ENCODE measurements at regions not wholly inside any gene's neighbourhood (a gene's known extent, or its start where the extent isn't known, plus 50 kb on each side); places are given as distances from the start of the nearest gene placed in this dataset.
"Not testable (repeated sequence)": the region's sequence is repeated elsewhere in the genome, so short reads cannot be mapped to it uniquely, and the experiment has no call there.

DNA sequence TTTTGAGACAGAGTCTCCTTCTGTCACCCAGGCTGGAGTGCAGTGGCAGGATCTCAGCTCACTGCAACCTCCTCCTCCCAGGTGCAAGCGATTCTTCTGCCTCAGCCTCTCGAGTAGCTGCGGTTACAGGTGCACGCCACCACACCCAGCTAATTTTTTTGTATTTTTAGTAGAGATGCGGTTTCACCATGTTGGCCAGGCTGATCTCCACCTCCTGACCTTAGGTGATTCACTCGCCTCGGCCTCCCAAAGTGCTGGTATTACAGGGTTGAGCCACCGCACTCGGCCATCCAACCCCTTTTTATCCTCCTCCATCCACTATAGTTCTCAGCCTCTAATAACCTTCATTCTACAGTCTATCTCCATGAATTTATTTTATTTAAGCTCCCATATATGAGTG, 617.3 kb upstream of the EDIL3 start:
- H2AFZ ChIP-seq (ENCODE audit: low read length); H3K9ac ChIP-seq (replicated peaks in 1 of 4; ENCODE audit: extremely low read depth in 1 of 4, low read depth in 3 of 4, low read length in 3 of 4); H2BK5ac ChIP-seq (ENCODE audit: low read depth, low read length); H3K14ac ChIP-seq (ENCODE audit: insufficient read length); H4K20me1 ChIP-seq (replicated peaks in 1 of 2; ENCODE audit: control insufficient read depth in 1 of 2, insufficient read depth in 2 of 2, low read length in 2 of 2); POLR2A ChIA-PET (ENCODE audit: partially characterized antibody); H3K4ac ChIP-seq (replicated peaks; ENCODE audit: insufficient read length, low read depth, low read length); H3K27ac ChIP-seq (ENCODE audit: low read depth, low read length); H3K56ac ChIP-seq (replicated peaks; ENCODE audit: insufficient read length, low read depth, low read length); H4K91ac ChIP-seq (replicated peaks; ENCODE audit: insufficient read length, low read length); H4K5ac ChIP-seq (ENCODE audit: insufficient read length, low read depth, low read length); H3K23ac ChIP-seq (ENCODE audit: insufficient read length); H3K36me3 ChIP-seq (ENCODE audit: control insufficient read depth in 2 of 4, insufficient read depth in 4 of 4, low read length in 3 of 4); CTCF ChIA-PET (ENCODE audit: partially characterized antibody); H3K4me3 ChIP-seq (ENCODE audit: extremely low read depth in 1 of 4, insufficient read depth in 2 of 4, low read depth in 3 of 4, low read length in 4 of 4); H2BK20ac ChIP-seq (ENCODE audit: low read length); FAIRE-seq; H3K23me2 ChIP-seq (ENCODE audit: low read depth, low read length); H3K4me2 ChIP-seq (ENCODE audit: insufficient read depth in 1 of 2, low read depth in 2 of 2, low read length in 2 of 2); H3K9me3 ChIP-seq (ENCODE audit: insufficient read depth in 2 of 2, low read depth in 1 of 2, low read length in 1 of 2); H2BK15ac ChIP-seq (ENCODE audit: low read length); H2AK5ac ChIP-seq (ENCODE audit: low read depth, low read length); H3K4me1 ChIP-seq (replicated peaks in 1 of 4; ENCODE audit: control insufficient read depth in 3 of 4, insufficient read depth in 4 of 4, low read length in 3 of 4); DNase-seq (ENCODE audit: low read depth in 1 of 2, low spot score in 2 of 2); H3K27me3 ChIP-seq (replicated peaks in 1 of 4; ENCODE audit: control insufficient read depth in 3 of 4, extremely low read depth in 1 of 4, insufficient read depth in 3 of 4, low read length in 3 of 4); H3K79me2 ChIP-seq (ENCODE audit: control insufficient read depth in 1 of 2, insufficient read depth in 2 of 2, low read length in 2 of 2); H4K8ac ChIP-seq (ENCODE audit: extremely low read depth, insufficient read depth, low read length); H2BK120ac ChIP-seq (replicated peaks; ENCODE audit: low read depth, low read length); H3K79me1 ChIP-seq (ENCODE audit: low read depth, low read length); H3K18ac ChIP-seq (ENCODE audit: extremely low read depth, low read length); H2BK12ac ChIP-seq (ENCODE audit: low read depth, low read length): not testable (repeated sequence)
- WGBS, 2 experiments (ENCODE audit: extremely low coverage in 1 of 2, insufficient coverage in 1 of 2, insufficient read length in 1 of 2, insufficient replicate concordance in 2 of 2, low coverage in 1 of 2, low lambda C conversion rate in 2 of 2, missing lambda C conversion rate in 1 of 2) = 83% methylated on average over 4 of the region's 9 CpGs; no CpG with 5 or more reads in 1 of the 2 experiments

Measured in H1 (cell line).